ENCODE measurements at regions not wholly inside any gene's neighbourhood (a gene's known extent, or its start where the extent isn't known, plus 50 kb on each side); places are given as distances from the start of the nearest gene placed in this dataset.
"Not testable (repeated sequence)": the region's sequence is repeated elsewhere in the genome, so short reads cannot be mapped to it uniquely, and the experiment has no call there.

- no peak overlapping the region for H3K27ac ChIP-seq (ENCODE audit: low read depth, low read length)
- H3K4me3 ChIP-seq (ENCODE audit: low read depth, low read length), result no peak overlapping the region
- no peaks in the 10 kb centered on the region for H3K36me3 ChIP-seq (ENCODE audit: insufficient read depth, low read length)
- no peaks in the 10 kb centered on the region for H3K27me3 ChIP-seq (ENCODE audit: insufficient read depth, low read length)
- no peaks in the 10 kb centered on the region for H3K79me2 ChIP-seq (ENCODE audit: control insufficient read depth, insufficient read depth, low read length, unreplicated experiment)
- H2AFZ ChIP-seq (ENCODE audit: low read length, unreplicated experiment), result no peak overlapping the region
- no peaks in the 10 kb centered on the region for H3K4me1 ChIP-seq (ENCODE audit: control insufficient read depth, insufficient read depth, low read length, unreplicated experiment)
These were observed 1248.7 kb downstream of the FSCB start for GRCh38 chr14:43258396-43258795.

- H3K27me3 ChIP-seq (ENCODE audit: insufficient read depth, low read length); H2AFZ ChIP-seq (ENCODE audit: low read length, unreplicated experiment); H3K79me2 ChIP-seq (ENCODE audit: control insufficient read depth, insufficient read depth, low read length, unreplicated experiment); H3K27ac ChIP-seq (ENCODE audit: low read depth, low read length); H3K4me1 ChIP-seq (ENCODE audit: control insufficient read depth, insufficient read depth, low read length, unreplicated experiment); H3K4me3 ChIP-seq (ENCODE audit: low read depth, low read length); H3K36me3 ChIP-seq (ENCODE audit: insufficient read depth, low read length): not testable (repeated sequence)
These were observed 1250.1 kb downstream of the FSCB start for GRCh38 chr14:43256996-43257395.

GRCh38 chr14:43252866-43253265, 1254.2 kb downstream of the FSCB start:
- Histone ChIP-seq H3K79me2 (ENCODE audit: control insufficient read depth, insufficient read depth, low read length, unreplicated experiment) (no peaks in the 10 kb centered on the region), H3K36me3 (ENCODE audit: insufficient read depth, low read length) (no peaks in the 10 kb centered on the region), H3K4me3 (ENCODE audit: low read depth, low read length) (no peak overlapping the region), H3K27me3 (ENCODE audit: insufficient read depth, low read length) (no peaks in the 10 kb centered on the region), H3K4me1 (ENCODE audit: control insufficient read depth, insufficient read depth, low read length, unreplicated experiment) (no peaks in the 10 kb centered on the region), H3K27ac (ENCODE audit: low read depth, low read length) (no peak overlapping the region), H2AFZ (ENCODE audit: low read length, unreplicated experiment) (no peak overlapping the region)

GRCh38 chr14:43249591-43249990, 1257.5 kb downstream of the FSCB start:
- Histone ChIP-seq H3K27me3 (ENCODE audit: insufficient read depth, low read length) (no peaks in the 10 kb centered on the region), H2AFZ (ENCODE audit: low read length, unreplicated experiment) (no peak overlapping the region), H3K79me2 (ENCODE audit: control insufficient read depth, insufficient read depth, low read length, unreplicated experiment) (no peaks in the 10 kb centered on the region), H3K36me3 (ENCODE audit: insufficient read depth, low read length) (no peaks in the 10 kb centered on the region), H3K4me1 (ENCODE audit: control insufficient read depth, insufficient read depth, low read length, unreplicated experiment) (no peaks in the 10 kb centered on the region), H3K27ac (ENCODE audit: low read depth, low read length) (no peak overlapping the region), H3K4me3 (ENCODE audit: low read depth, low read length) (no peak overlapping the region)

GRCh38 chr14:43249116-43249515, 1258.0 kb downstream of the FSCB start:
- Histone ChIP-seq H3K27me3 (ENCODE audit: insufficient read depth, low read length) (no peaks in the 10 kb centered on the region), H3K36me3 (ENCODE audit: insufficient read depth, low read length) (no peaks in the 10 kb centered on the region), H2AFZ (ENCODE audit: low read length, unreplicated experiment) (no peak overlapping the region), H3K4me3 (ENCODE audit: low read depth, low read length) (no peak overlapping the region), H3K4me1 (ENCODE audit: control insufficient read depth, insufficient read depth, low read length, unreplicated experiment) (no peaks in the 10 kb centered on the region), H3K27ac (ENCODE audit: low read depth, low read length) (no peak overlapping the region), H3K79me2 (ENCODE audit: control insufficient read depth, insufficient read depth, low read length, unreplicated experiment) (no peaks in the 10 kb centered on the region)

- H3K79me2 ChIP-seq (ENCODE audit: control insufficient read depth, insufficient read depth, low read length, unreplicated experiment), result no peaks in the 10 kb centered on the region
- no peaks in the 10 kb centered on the region for H3K36me3 ChIP-seq (ENCODE audit: insufficient read depth, low read length)
- no peak overlapping the region for H3K4me3 ChIP-seq (ENCODE audit: low read depth, low read length)
- H2AFZ ChIP-seq (ENCODE audit: low read length, unreplicated experiment), result no peak overlapping the region
- no peak overlapping the region for H3K27ac ChIP-seq (ENCODE audit: low read depth, low read length)
- H3K27me3 ChIP-seq (ENCODE audit: insufficient read depth, low read length), result no peaks in the 10 kb centered on the region
- no peaks in the 10 kb centered on the region for H3K4me1 ChIP-seq (ENCODE audit: control insufficient read depth, insufficient read depth, low read length, unreplicated experiment)
These were observed 1259.2 kb downstream of the FSCB start for GRCh38 chr14:43247877-43248276.

- H3K36me3 ChIP-seq (ENCODE audit: insufficient read depth, low read length), result no peaks in the 10 kb centered on the region
- no peaks in the 10 kb centered on the region for H3K4me1 ChIP-seq (ENCODE audit: control insufficient read depth, insufficient read depth, low read length, unreplicated experiment)
- H3K27me3 ChIP-seq (ENCODE audit: insufficient read depth, low read length), result no peaks in the 10 kb centered on the region
- H3K27ac ChIP-seq (ENCODE audit: low read depth, low read length), result no peak overlapping the region
- H3K4me3 ChIP-seq (ENCODE audit: low read depth, low read length), result no peak overlapping the region
- no peak overlapping the region for H2AFZ ChIP-seq (ENCODE audit: low read length, unreplicated experiment)
- no peaks in the 10 kb centered on the region for H3K79me2 ChIP-seq (ENCODE audit: control insufficient read depth, insufficient read depth, low read length, unreplicated experiment)
These were observed 1262.9 kb downstream of the FSCB start for GRCh38 chr14:43244142-43244625.

GRCh38 chr14:43243168-43243567, 1263.9 kb downstream of the FSCB start:
- H3K4me3 ChIP-seq (ENCODE audit: low read depth, low read length), result no peak overlapping the region
- no peaks in the 10 kb centered on the region for H3K79me2 ChIP-seq (ENCODE audit: control insufficient read depth, insufficient read depth, low read length, unreplicated experiment)
- no peaks in the 10 kb centered on the region for H3K36me3 ChIP-seq (ENCODE audit: insufficient read depth, low read length)
- no peak overlapping the region for H2AFZ ChIP-seq (ENCODE audit: low read length, unreplicated experiment)
- no peaks in the 10 kb centered on the region for H3K4me1 ChIP-seq (ENCODE audit: control insufficient read depth, insufficient read depth, low read length, unreplicated experiment)
- H3K27ac ChIP-seq (ENCODE audit: low read depth, low read length), result no peak overlapping the region
- H3K27me3 ChIP-seq (ENCODE audit: insufficient read depth, low read length), result no peaks in the 10 kb centered on the region

GRCh38 chr14:43232261-43232660, 1274.8 kb downstream of the FSCB start:
- Histone ChIP-seq H3K4me3 (ENCODE audit: low read depth, low read length) (no peak overlapping the region), H3K27me3 (ENCODE audit: insufficient read depth, low read length) (no peaks in the 10 kb centered on the region), H3K36me3 (ENCODE audit: insufficient read depth, low read length) (no peaks in the 10 kb centered on the region), H2AFZ (ENCODE audit: low read length, unreplicated experiment) (no peak overlapping the region), H3K79me2 (ENCODE audit: control insufficient read depth, insufficient read depth, low read length, unreplicated experiment) (no peaks in the 10 kb centered on the region), H3K27ac (ENCODE audit: low read depth, low read length) (no peak overlapping the region), H3K4me1 (ENCODE audit: control insufficient read depth, insufficient read depth, low read length, unreplicated experiment) (no peaks in the 10 kb centered on the region)

GRCh38 chr14:43215524-43215923, 1291.6 kb downstream of the FSCB start:
- no peaks in the 10 kb centered on the region for H3K79me2 ChIP-seq (ENCODE audit: control insufficient read depth, insufficient read depth, low read length, unreplicated experiment)
- no peaks in the 10 kb centered on the region for H3K36me3 ChIP-seq (ENCODE audit: insufficient read depth, low read length)
- no peaks in the 10 kb centered on the region for H3K4me1 ChIP-seq (ENCODE audit: control insufficient read depth, insufficient read depth, low read length, unreplicated experiment)
- H2AFZ ChIP-seq (ENCODE audit: low read length, unreplicated experiment), result no peak overlapping the region
- no peaks in the 10 kb centered on the region for H3K27me3 ChIP-seq (ENCODE audit: insufficient read depth, low read length)
- H3K4me3 ChIP-seq (ENCODE audit: low read depth, low read length), result no peak overlapping the region
- no peak overlapping the region for H3K27ac ChIP-seq (ENCODE audit: low read depth, low read length)

- Histone ChIP-seq H3K79me2 (ENCODE audit: control insufficient read depth, insufficient read depth, low read length, unreplicated experiment) (no peaks in the 10 kb centered on the region), H2AFZ (ENCODE audit: low read length, unreplicated experiment) (no peak overlapping the region), H3K36me3 (ENCODE audit: insufficient read depth, low read length) (no peaks in the 10 kb centered on the region), H3K27me3 (ENCODE audit: insufficient read depth, low read length) (no peaks in the 10 kb centered on the region), H3K27ac (ENCODE audit: low read depth, low read length) (no peak overlapping the region), H3K4me3 (ENCODE audit: low read depth, low read length) (no peak overlapping the region), H3K4me1 (ENCODE audit: control insufficient read depth, insufficient read depth, low read length, unreplicated experiment) (no peaks in the 10 kb centered on the region)
These were observed 1299.9 kb downstream of the FSCB start for GRCh38 chr14:43207189-43207588.

Measured in ACC112 (cell line).